BLaER1 (cell line): ENCODE measurements at regions not wholly inside any gene's neighbourhood (a gene's known extent, or its start where the extent isn't known, plus 50 kb on each side); places are given as distances from the start of the nearest gene placed in this dataset.
"Not testable (repeated sequence)": the region's sequence is repeated elsewhere in the genome, so short reads cannot be mapped to it uniquely, and the experiment has no call there.

Experiments
- H3K27ac ChIP-seq: shearing (Covaris generic); formaldehyde crosslinking; 2 replicates; pipeline ENCODE4 v1.8.1; 2022
- H3K27me3 ChIP-seq: shearing (Covaris generic); formaldehyde crosslinking; 2 replicates; pipeline ENCODE4 v1.8.1; 2022
- H3K36me3 ChIP-seq: shearing (Covaris generic); formaldehyde crosslinking; 2 replicates; pipeline ENCODE4 v1.8.1; 2022
- H3K4me1 ChIP-seq: shearing (Covaris generic); formaldehyde crosslinking; 2 replicates; pipeline ENCODE4 v1.8.1; 2022
- H3K4me2 ChIP-seq: shearing (Covaris generic); formaldehyde crosslinking; 2 replicates; pipeline ENCODE4 v1.8.1; 2022
- H3K4me3 ChIP-seq: shearing (Covaris generic); formaldehyde crosslinking; 2 replicates; pipeline ENCODE4 v1.8.1; 2022
- H3K9ac ChIP-seq: shearing (Covaris generic); formaldehyde crosslinking; 2 replicates; pipeline ENCODE4 v1.8.1; 2022
- H3K9me3 ChIP-seq: shearing (Covaris generic); formaldehyde crosslinking; 2 replicates; pipeline ENCODE4 v1.8.1; 2022
- H4K20me1 ChIP-seq: shearing (Covaris generic); formaldehyde crosslinking; 2 replicates; pipeline ENCODE4 v1.8.1; 2022
- Cebpa-rat ChIP-seq: shearing (Covaris generic); IDR thresholded peaks from 2 replicates; pipeline ENCODE4 v1.8.1; 2022

DNA sequence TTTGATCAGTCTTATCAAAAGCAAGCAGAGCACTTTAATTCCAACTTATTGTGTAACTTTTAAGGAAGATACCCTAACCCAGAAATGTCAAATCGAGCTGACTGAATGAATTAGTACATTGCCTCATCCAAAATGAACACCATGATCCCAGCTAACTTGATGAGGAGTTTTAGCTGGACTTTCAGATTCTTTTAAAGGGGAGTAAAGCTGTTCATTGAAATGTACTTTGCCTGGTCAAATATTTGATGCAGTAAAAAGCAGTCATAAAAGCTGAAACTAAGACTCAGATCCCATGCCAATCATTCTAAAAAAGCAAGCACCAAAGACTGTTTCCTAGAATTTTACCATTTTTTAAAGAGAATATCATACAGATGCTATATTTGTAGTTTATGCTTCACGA lies 114.1 kb downstream of the FSCB start:
- no peak overlapping the region for H3K9ac ChIP-seq
- H3K4me2 ChIP-seq, result peak overlapping the region; percentile 42
- H3K4me1 ChIP-seq, result peaks cover 9% of the 10 kb centered on the region; the same call in 1 of the 2 replicates
- TF ChIP-seq Cebpa-rat, result no peak
- no peaks in the 10 kb centered on the region for H3K27me3 ChIP-seq
- H3K27ac ChIP-seq, result no peak overlapping the region
- no peaks in the 10 kb centered on the region for H3K36me3 ChIP-seq
- no peaks in the 10 kb centered on the region for H3K9me3 ChIP-seq
- no peaks in the 10 kb centered on the region for H4K20me1 ChIP-seq
- no peak overlapping the region for H3K4me3 ChIP-seq

DNA sequence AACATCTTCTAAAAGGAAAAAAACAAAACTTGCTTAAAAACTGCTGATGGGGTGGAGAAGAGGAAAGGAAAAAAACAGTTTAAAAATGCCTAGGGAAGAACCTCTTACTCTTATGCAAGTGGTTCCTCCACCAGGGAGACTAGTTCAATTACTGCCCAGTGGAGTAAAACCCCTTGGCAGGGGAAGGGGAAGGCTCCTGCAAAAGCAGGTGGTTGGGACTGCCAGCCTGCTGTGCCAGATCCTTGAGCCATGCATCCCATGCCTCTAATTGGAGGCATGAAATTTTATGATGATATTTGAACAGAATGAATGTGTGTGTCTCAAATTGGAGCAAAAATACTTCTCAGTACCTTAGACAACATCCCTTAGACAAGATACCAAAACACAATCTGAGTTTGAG lies 118.8 kb downstream of the FSCB start:
- H3K9ac ChIP-seq, result no peak overlapping the region
- no peak overlapping the region for H3K27ac ChIP-seq
- TF ChIP-seq Cebpa-rat, result no peak
- H3K4me3 ChIP-seq, result no peak overlapping the region
- H3K27me3 ChIP-seq, result no peaks in the 10 kb centered on the region
- H3K4me1 ChIP-seq, result peaks cover 6% of the 10 kb centered on the region; the same call in 1 of the 2 replicates
- H3K9me3 ChIP-seq, result peaks cover 16% of the 10 kb centered on the region; the same call in 1 of the 2 replicates
- H3K36me3 ChIP-seq, result no peaks in the 10 kb centered on the region
- no peaks in the 10 kb centered on the region for H4K20me1 ChIP-seq
- no peak overlapping the region for H3K4me2 ChIP-seq

DNA sequence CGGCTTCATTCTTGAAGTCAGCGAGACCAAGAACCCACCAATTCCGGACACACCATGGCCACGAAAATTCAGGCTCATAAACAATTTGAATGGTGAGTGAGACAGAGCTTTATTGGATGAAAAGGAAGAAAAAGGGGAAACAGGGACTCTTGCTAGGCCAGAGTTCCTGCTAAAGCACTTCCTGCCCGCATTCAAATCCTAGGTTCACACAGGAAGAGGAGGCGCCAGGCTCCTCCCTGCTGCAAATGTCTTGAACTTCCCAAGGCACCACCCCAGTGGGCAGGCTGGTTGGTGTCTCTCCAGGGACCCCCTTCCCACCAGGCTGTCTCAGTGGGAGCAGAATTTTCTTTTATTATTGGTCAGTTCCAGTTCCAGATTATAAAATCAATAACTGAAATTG lies 121.2 kb downstream of the FSCB start:
- no peak overlapping the region for H3K27ac ChIP-seq
- no peaks in the 10 kb centered on the region for H3K4me1 ChIP-seq
- no peaks in the 10 kb centered on the region for H4K20me1 ChIP-seq
- no peak overlapping the region for H3K9ac ChIP-seq
- H3K36me3 ChIP-seq, result no peaks in the 10 kb centered on the region
- H3K9me3 ChIP-seq, result peaks cover 16% of the 10 kb centered on the region; the same call in 1 of the 2 replicates
- no peak for TF ChIP-seq Cebpa-rat
- no peak overlapping the region for H3K4me3 ChIP-seq
- H3K27me3 ChIP-seq, result no peaks in the 10 kb centered on the region
- H3K4me2 ChIP-seq, result no peak overlapping the region

DNA sequence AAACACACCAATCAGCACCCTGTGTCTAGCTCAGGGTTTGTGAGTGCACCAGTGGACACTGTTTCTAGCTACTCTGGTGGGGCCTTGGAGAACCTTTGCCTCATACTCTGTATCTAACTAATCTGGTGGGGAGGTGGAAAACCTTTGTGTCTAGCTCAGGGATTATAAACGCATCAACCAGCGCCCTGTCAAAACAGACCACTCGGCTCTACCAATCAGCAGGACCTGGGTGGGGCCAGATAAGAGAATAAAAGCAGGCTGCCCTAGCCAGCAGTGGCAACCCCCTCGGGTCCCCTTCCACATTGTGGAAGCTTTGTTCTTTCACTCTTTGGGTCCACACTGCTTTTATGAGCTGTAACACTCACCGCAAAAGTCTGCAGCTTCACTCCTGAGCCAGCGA lies 121.8 kb downstream of the FSCB start:
- H3K36me3 ChIP-seq, H3K4me1 ChIP-seq, H4K20me1 ChIP-seq, H3K27me3 ChIP-seq, H3K4me2 ChIP-seq, H3K4me3 ChIP-seq, H3K27ac ChIP-seq, H3K9ac ChIP-seq: not testable (repeated sequence)
- peaks cover 16% of the 10 kb centered on the region; the same call in 1 of the 2 replicates for H3K9me3 ChIP-seq

DNA sequence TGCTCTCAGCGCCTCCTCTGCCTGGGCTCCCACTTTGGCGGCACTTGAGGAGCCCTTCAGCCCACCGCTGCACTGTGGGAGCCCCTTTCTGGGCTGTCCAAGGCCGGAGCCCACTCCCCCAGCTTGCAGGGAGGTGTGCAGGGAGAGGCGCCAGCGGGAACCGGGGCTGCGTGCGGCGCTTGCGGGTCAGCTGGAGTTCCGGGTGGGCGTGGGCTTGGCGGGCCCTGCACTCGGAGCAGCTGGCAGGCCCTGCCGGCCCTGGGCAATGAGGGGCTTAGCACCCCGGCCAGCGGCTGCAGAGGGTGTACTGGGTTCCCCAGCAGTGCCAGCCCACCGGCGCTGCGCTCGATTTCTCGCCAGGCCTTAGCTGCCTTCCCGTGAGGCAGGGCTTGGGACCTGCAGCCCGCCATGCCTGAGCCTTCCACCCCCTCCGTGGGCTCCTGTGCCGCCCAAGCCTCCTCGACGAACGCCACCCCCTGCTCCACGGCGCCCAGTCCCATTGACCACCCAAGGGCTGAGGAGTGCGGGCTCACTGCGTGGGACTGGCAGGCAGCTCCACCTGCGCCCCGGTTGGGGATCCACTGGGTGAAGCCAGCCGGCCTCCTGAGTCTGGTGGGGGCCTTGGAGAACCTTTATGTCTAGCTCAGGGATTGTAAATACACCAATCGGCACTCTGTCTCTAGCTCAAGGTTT lies 122.3 kb downstream of the FSCB start:
- not testable (repeated sequence) for H3K4me1 ChIP-seq

DNA sequence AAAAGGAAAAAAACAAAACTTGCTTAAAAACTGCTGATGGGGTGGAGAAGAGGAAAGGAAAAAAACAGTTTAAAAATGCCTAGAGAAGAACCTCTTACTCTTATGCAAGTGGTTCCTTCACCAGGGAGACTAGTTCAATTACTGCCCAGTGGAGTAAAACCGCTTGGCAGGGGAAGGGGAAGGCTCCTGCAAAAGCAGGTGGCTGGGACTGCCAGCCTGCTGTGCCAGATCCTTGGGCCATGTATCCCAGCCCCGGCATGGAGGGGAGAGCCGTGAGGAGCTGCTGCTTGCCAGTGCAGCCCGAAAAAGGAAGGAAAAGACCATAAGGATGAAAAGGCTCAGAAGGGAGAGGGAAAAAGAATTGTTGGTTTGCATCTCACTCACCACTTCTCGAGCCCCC lies 123.0 kb downstream of the FSCB start:
- Histone ChIP-seq H3K9ac (no peak overlapping the region), H3K4me3 (no peak overlapping the region), H3K27me3 (no peaks in the 10 kb centered on the region), H3K4me1 (no peaks in the 10 kb centered on the region), H4K20me1 (no peaks in the 10 kb centered on the region), H3K4me2 (no peak overlapping the region), H3K9me3 (peaks cover 16% of the 10 kb centered on the region; the same call in 1 of the 2 replicates), H3K36me3 (no peaks in the 10 kb centered on the region), H3K27ac (no peak overlapping the region)
- TF ChIP-seq Cebpa-rat, result no peak

More for the DNA sequence above, 122.3 kb downstream of the FSCB start:
- H3K27ac ChIP-seq, H4K20me1 ChIP-seq, H3K27me3 ChIP-seq, H3K4me2 ChIP-seq, H3K9ac ChIP-seq, H3K36me3 ChIP-seq, H3K4me3 ChIP-seq: not testable (repeated sequence)
- H3K9me3 ChIP-seq, result peaks cover 16% of the 10 kb centered on the region; the same call in 1 of the 2 replicates

DNA sequence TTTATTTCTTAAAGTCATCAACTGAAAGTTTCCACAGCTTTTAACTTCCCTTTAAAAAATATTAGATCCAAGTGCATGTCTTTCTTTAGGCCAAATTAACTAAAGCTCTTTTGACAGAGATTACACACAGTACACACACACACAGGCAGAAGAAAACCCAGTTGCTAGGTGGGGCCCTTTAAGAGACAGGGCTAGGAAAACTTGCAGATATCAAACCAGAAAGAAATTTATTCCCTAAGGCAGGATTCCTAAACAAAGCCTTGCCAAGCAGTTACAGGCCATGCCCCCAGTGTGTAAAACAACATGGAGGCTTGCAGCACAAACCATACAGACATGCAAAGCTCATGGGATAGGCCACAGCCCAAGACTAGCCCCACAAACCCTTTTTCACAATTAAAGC lies 123.4 kb downstream of the FSCB start:
- H3K36me3 ChIP-seq, result no peaks in the 10 kb centered on the region
- H3K4me3 ChIP-seq, result no peak overlapping the region
- no peaks in the 10 kb centered on the region for H3K27me3 ChIP-seq
- H3K4me2 ChIP-seq, result no peak overlapping the region
- H3K4me1 ChIP-seq, result no peaks in the 10 kb centered on the region
- H3K27ac ChIP-seq, result no peak overlapping the region
- TF ChIP-seq Cebpa-rat, result no peak
- H4K20me1 ChIP-seq, result no peaks in the 10 kb centered on the region
- H3K9ac ChIP-seq, result no peak overlapping the region
- peaks cover 16% of the 10 kb centered on the region; the same call in 1 of the 2 replicates for H3K9me3 ChIP-seq

DNA sequence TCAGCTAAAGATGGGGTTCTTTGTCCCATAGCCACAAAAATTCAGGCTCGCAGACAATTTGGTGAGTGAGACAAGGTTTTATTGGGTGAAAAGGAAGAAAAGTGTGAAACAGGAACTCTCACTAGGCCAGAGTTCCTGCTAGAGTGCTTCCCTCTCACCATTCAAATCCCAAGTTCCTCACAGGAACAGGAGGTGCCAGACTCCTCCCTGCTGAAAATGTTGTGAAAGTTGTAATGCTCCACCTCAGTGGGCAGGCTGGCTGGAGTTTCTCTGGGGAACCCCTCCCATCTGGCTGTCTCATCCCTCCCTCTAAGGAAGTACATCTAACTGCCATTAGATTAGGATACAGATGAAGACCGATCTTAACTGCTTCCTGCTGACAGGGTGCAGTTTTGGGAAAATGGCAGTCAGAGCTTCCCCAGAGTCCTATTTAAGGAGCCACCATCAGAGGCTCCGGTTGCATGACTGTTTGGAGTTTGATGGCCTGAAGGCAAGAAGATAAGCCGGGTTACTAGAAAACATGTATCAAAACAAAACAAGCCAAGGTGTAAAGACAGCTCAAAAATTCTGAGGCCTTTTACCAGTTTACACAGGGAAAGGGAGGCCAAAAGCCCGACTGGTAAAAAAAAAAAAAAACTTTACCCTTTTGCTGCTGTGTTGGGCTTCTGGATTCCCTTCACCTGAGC lies 127.6 kb downstream of the FSCB start:
- H3K4me3 ChIP-seq, result no peak overlapping the region
- TF ChIP-seq Cebpa-rat, result no peak
- 0 out of 2 replicates have a peak overlapping the region, but pooled peaks have one; percentile 5 for H3K4me2 ChIP-seq
- no peaks in the 10 kb centered on the region for H3K4me1 ChIP-seq
- H3K27me3 ChIP-seq, result no peaks in the 10 kb centered on the region
- H3K27ac ChIP-seq, result no peak overlapping the region
- H3K36me3 ChIP-seq, result no peaks in the 10 kb centered on the region
- no peaks in the 10 kb centered on the region for H4K20me1 ChIP-seq
- peaks cover 35% of the 10 kb centered on the region for H3K9me3 ChIP-seq
- no peak overlapping the region for H3K9ac ChIP-seq

DNA sequence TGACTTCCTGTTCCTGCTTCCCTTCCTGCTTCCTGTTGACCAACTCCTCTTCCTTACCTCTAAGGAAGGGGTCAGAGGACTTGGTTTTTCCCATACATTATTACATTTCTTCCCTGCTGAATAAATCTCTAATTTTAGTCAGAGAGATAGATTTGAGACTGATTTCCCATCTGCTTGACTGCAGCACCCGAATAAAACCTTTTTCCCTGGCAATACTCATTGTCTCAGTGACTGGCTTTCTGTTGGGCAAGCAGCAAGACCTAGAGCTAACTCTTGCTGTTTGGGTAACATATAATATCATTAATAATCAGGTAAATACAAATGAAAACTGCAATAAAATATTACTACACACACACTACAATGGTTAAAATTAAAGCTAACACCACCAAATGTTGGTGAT lies 132.2 kb downstream of the FSCB start:
- no peak overlapping the region for H3K4me2 ChIP-seq
- no peaks in the 10 kb centered on the region for H3K27me3 ChIP-seq
- TF ChIP-seq Cebpa-rat, result no peak
- H3K36me3 ChIP-seq, result no peaks in the 10 kb centered on the region
- no peaks in the 10 kb centered on the region for H4K20me1 ChIP-seq
- H3K9ac ChIP-seq, result no peak overlapping the region
- no peak overlapping the region for H3K4me3 ChIP-seq
- H3K9me3 ChIP-seq, result peaks cover 39% of the 10 kb centered on the region
- no peak overlapping the region for H3K27ac ChIP-seq
- H3K4me1 ChIP-seq, result no peaks in the 10 kb centered on the region

DNA sequence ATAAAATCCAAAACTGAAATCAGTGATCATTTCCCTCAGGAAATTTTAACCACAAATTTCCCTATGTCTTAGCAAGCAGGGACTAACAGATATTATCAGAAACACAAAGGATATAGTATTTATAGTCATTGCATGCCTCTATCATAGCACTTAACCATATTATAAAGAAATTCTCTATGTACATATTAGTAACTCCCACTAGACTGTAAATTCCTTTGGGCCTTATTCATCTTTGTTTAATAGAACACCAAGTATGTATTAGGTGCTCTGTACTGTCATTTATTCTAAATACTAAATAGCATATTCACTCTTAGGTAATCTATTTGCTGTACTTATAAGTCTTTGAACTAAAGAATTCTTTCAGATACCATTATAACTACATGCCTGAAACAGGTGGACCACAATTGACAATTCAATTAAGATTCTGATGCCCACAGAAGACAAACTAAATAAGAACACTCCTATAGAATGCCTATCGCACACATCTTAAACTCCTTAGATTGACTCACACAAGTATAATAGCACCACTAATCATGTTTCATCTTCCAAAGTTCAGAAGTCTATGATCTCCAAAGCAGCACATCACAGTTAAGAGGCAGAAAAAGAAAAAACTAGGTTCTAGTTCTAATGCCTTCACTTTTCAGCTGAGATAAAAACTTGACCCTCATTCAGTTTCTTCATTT lies 134.1 kb downstream of the FSCB start:
- no peak overlapping the region for H3K9ac ChIP-seq
- TF ChIP-seq Cebpa-rat, result no peak
- H3K4me1 ChIP-seq, result no peaks in the 10 kb centered on the region
- H3K9me3 ChIP-seq, result peaks cover 38% of the 10 kb centered on the region
- no peak overlapping the region for H3K4me3 ChIP-seq
- H3K27ac ChIP-seq, result no peak overlapping the region
- no peaks in the 10 kb centered on the region for H3K36me3 ChIP-seq
- H3K4me2 ChIP-seq, result no peak overlapping the region
- H3K27me3 ChIP-seq, result no peaks in the 10 kb centered on the region
- no peaks in the 10 kb centered on the region for H4K20me1 ChIP-seq
